H54 (cell line): ENCODE measurements at regions not wholly inside any gene's neighbourhood (a gene's known extent, or its start where the extent isn't known, plus 50 kb on each side); places are given as distances from the start of the nearest gene placed in this dataset.
"Not testable (repeated sequence)": the region's sequence is repeated elsewhere in the genome, so short reads cannot be mapped to it uniquely, and the experiment has no call there.

Experiments used
- DNase-seq: peaks from one replicate; pipeline ENCODE4 v3.0.0; 2011; ENCODE audit warnings: low spot score, mixed read lengths; ENCODE audit not compliant: insufficient read length
- FAIRE-seq: peaks from 3 replicates; lab custom pipeline; 2011; peaks lifted over from hg19 to GRCh38; lab: Jason Lieb, UNC
- POLR2A ChIP-seq: IDR thresholded peaks from 2 replicates; pipeline ENCODE4 v1.6.1; 2011; ENCODE audit warnings: low read depth, mild to moderate bottlenecking, low read length

DNA sequence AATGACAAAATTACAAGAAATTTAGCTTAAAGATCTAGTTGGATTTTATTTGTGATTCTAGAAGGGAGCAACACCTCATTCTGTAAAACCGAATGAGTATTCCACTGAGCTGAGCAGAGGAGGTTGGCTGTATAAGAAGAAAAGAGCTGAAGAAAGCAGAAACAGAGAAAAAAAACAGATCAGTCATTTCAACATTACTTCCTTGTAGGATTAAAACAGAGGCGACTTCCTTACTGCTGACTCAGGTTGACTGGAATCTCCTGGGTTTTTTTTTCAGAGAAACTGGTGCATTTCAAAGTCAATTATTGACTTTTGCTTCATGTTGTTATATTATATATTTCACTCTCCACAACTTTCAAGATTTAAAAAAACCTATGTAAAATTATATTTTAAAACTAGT, 368.1 kb upstream of the UBE2E2 start:
- FAIRE-seq (no peak), DNase-seq (no peak)
- no peak for TF ChIP-seq POLR2A

GRCh38 chr3:22836131-22836530, 367.0 kb upstream of the UBE2E2 start:
- TF ChIP-seq POLR2A: no peak
- DNase-seq (no peak), FAIRE-seq (no peak)

- DNase-seq (no peak), FAIRE-seq (no peak)
These were observed 359.3 kb upstream of the UBE2E2 start for GRCh38 chr3:22843854-22844253.

DNA sequence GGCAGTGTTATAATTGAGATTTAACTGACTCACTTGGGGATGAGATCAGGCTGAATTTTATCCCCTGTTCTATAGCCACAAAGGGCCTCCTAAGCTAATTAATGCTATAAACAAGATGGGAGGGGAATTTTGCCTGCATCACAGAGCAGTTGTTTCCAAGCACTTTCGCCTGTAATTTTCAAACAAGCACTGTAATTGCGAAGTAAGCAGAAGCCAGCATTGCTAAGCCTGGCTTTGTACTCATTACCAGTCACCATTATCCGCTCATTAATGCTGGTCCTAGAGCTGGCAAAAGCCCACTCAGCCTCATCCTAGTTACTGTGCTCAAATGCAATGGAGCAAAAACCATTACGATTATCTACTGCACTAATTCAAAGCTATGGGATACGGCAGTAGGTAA, 356.6 kb upstream of the UBE2E2 start:
- no peak for TF ChIP-seq POLR2A
- no peak for DNase-seq

More at GRCh38 chr3:22843854-22844253, 359.3 kb upstream of the UBE2E2 start:
- TF ChIP-seq POLR2A: no peak

DNA sequence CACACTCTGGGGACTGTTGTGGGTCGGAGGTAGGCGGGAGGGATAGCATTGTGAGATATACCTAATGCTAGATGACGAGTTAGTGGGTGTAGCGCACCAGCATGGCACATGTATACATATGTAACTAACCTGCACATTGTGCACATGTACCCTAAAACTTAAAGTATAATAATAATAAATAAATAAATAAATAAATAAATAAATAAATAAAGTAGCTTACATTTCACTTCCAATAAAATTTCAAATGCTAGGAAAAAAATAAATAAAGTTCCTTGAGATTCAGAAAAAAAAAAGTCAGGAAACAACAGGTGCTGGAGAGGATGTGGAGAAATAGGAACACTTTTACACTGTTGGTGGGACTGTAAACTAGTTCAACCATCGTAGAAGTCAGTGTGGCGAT, 353.5 kb upstream of the UBE2E2 start:
- FAIRE-seq, DNase-seq: not testable (repeated sequence)

More for the DNA sequence above, 356.6 kb upstream of the UBE2E2 start:
- no peak for FAIRE-seq

GRCh38 chr3:22856811-22857210, 346.3 kb upstream of the UBE2E2 start:
- FAIRE-seq (no peak), DNase-seq (no peak)
- TF ChIP-seq POLR2A: no peak

GRCh38 chr3:22858486-22858885, 344.6 kb upstream of the UBE2E2 start:
- no peak for DNase-seq
- no peak for FAIRE-seq
- TF ChIP-seq POLR2A: no peak

GRCh38 chr3:22859618-22860017, 343.5 kb upstream of the UBE2E2 start:
- DNase-seq: no peak
- TF ChIP-seq POLR2A: no peak
- FAIRE-seq: no peak

GRCh38 chr3:22861426-22861825, 341.7 kb upstream of the UBE2E2 start:
- no peak for FAIRE-seq
- no peak for DNase-seq
- TF ChIP-seq POLR2A: no peak

DNA sequence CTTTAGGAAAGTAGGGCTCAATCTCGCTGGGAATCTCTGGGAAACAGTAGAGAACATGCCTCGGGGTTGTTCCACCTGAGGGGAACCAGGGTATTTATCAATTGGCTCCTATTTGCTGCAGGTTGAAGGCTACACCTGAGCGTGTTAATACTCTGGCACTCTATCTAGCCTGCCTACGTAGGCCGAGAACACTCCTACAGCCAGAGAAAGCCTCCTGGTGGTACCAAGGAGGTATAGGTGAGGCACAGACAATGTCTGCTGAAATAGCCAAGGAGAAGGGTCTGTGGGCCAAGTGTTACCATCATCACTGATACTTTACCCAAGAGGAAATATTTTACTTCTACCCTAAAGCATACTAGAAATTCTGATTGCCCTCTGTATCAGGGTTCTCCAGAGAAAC, 341.0 kb upstream of the UBE2E2 start:
- no peak for TF ChIP-seq POLR2A
- no peak for FAIRE-seq
- no peak for DNase-seq

GRCh38 chr3:22882834-22883233, 320.3 kb upstream of the UBE2E2 start:
- not testable (repeated sequence) for FAIRE-seq, DNase-seq

DNA sequence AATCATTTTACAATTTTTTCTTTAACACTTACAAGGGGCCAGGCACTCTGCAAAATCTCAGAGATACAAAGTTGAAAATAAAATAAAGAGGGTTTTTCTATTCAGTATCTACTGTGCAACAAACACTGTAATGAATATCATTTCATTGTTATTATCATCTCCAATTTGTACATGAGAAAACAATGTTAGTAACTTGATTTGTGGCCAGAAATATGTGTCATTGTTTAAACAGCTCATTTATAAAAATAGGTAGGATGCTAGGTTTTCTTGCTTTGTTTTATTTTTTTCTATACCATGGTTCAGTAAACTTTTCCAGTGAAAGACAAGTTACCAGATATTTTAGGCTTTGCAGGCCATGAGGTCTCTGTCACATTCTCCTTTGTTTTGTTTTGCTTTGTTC, 318.1 kb upstream of the UBE2E2 start:
- FAIRE-seq: no peak
- DNase-seq: no peak
- no peak for TF ChIP-seq POLR2A

GRCh38 chr3:22885574-22886341, 317.4 kb upstream of the UBE2E2 start:
- TF ChIP-seq POLR2A: no peak
- no peak for DNase-seq
- FAIRE-seq: no peak

- no peak for TF ChIP-seq POLR2A
- FAIRE-seq: no peak
- DNase-seq: no peak
These were observed 316.6 kb upstream of the UBE2E2 start for GRCh38 chr3:22886439-22887068.
